Head of caudate nucleus (tissue), 42 donors: ENCODE measurements at regions not wholly inside any gene's neighbourhood (a gene's known extent, or its start where the extent isn't known, plus 50 kb on each side); places are given as distances from the start of the nearest gene placed in this dataset.
A peak's percentile ranks its signal among the peaks of the same experiment; 100 is the strongest.
"Not testable (repeated sequence)": the region's sequence is repeated elsewhere in the genome, so short reads cannot be mapped to it uniquely, and the experiment has no call there.

Source experiments
- DNase-seq, 42 donors: peaks; one replicate each; pipeline versions ENCODE4 v3.0.0 to v3.0.0-alpha.2; 2020 to 2021; ENCODE audit warnings: mixed read lengths in 7 of 42
- intact Hi-C: fragments of 100-400 bp; cut with DNase I; formaldehyde crosslinking; loops from one replicate; pipeline ENCODE4 v1.15.0; 2022

DNA sequence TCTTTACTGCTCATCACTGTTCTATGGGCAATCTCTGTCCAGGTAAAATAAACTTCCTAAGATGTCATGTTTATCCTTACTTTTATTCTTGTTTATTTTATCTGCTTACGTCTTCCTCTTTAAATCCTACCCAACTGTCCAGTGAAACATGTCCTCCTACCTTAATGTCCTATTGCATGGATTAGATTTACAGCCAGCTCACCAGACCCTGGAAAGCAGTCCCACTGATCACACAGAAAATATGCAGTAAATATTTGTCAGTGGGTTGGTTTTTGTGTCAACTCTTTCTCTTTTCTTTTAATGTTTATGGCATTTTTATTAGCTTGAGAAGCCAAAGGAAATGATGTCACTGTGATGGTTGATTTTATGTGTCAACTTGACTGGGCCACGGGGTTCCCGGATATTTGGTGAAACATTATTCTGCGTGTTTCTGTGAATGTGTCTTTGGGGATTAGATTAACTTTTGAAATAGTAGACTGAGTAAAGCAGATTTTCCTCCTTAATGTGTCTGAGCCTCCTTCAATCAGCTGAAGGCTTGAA lies 258.3 kb downstream of the SRGAP2C start:
- DNase-seq: no peak
- intact Hi-C loops: no loop called here

DNA sequence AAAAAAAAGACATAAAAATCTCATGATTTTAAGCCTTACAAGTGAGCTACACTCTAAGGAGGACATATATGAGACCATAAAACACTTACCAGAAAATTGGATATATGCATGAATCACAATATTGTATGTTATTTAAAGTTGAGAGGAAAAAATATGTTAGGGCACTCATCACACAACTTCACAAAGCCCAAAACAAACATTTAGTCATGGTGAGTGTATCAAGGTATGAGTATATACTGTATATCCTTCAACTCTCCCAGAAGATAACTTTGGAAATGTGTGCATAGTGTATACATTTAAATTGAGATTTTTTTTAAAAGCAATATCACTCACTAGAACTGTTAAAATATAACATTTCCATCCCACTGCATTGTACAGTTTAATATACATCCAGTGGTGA lies 259.3 kb downstream of the SRGAP2C start:
- intact Hi-C loops: no loop called here
- no peak for DNase-seq

DNA sequence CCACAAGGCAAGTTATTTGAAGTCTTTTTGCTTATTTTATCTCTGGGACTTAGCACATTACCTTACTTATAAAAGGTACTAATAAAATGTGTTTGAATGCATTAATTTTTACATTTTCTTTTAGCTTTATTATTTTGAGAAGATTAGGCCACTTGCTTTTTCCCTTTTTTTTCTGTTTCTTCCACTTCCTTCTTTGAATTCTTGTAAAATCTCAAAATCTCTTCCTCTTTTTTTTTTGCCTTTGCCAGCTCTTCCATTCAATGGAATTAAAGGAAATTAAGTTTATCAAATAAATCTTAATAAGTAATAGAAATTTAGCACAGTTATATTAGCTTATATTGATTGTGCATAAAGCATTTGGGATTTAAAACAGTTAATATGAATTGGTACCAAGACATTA lies 260.9 kb downstream of the SRGAP2C start:
- intact Hi-C loops: no loop called here
- DNase-seq: no peak

- intact Hi-C loops: not testable (repeated sequence)
Measured at GRCh38 chr1:121447280-121447923, 262.6 kb downstream of the SRGAP2C start.

DNA sequence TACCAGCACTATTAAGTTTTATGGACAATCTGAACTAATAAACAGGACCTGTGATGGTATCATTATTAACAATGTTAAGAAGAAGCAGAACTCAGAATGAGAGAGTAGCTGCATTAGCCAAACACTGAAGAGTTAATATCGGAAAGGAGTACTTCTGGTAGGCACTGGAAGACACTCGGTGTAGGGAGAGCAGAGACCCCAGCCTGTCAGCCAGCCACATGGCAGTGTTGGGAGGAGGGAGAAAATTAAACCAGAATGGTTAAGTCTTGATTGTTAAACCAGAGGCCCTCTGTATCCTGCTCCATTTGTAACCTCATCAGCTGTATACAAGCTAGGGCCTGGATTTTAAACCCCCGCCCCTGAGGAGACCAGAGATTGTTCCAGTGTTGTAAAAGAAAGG lies 263.3 kb downstream of the SRGAP2C start:
- DNase-seq, intact Hi-C loops: not testable (repeated sequence)

More at GRCh38 chr1:121447280-121447923, 262.6 kb downstream of the SRGAP2C start:
- not testable (repeated sequence) for DNase-seq

DNA sequence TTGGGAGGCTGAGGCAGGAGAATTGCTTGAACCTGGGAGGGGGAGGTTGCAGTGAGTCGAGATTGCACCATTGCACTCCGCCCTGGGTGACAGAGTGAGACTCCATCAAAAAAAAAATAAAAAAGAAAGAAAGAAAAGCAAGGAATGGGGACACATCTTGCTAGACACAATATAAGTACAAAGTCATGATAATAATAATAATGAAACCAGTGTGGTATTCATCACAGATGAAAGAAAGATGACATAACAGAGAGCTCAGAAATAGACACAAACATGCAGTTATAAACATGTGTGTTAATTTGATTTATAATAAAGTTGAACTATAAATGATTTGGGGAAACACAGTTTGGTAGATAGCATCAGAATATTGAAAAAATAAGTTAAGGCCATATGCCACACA lies 264.1 kb downstream of the SRGAP2C start:
- DNase-seq: no peak
- intact Hi-C loops: no loop called here

- no peak for DNase-seq
Measured at GRCh38 chr1:121452484-121452883, 267.7 kb downstream of the SRGAP2C start.

GRCh38 chr1:121458291-121459048 lies 273.7 kb downstream of the SRGAP2C start:
- no peak for DNase-seq
- intact Hi-C loops: no loop called here

More at GRCh38 chr1:121452484-121452883, 267.7 kb downstream of the SRGAP2C start:
- intact Hi-C loops: no loop called here

DNA sequence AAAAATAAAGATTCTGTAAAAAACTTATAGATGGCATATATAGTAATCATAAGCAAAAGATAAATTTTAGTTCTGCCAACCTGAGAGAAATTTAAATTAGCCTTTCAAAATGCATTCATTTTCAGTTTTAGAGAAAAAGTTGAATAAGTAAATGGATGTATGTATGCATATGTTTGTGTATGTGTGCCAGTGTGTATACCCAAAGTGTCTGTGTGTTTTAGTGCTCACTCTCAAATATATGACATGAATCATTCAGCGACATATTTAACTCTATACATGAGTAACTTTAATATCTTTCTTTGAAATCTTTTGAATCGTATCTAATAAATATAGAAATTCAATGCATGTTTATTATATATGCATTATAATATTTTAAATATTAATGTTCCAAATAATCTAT lies 274.5 kb downstream of the SRGAP2C start:
- intact Hi-C loops: no loop called here
- no peak for DNase-seq

DNA sequence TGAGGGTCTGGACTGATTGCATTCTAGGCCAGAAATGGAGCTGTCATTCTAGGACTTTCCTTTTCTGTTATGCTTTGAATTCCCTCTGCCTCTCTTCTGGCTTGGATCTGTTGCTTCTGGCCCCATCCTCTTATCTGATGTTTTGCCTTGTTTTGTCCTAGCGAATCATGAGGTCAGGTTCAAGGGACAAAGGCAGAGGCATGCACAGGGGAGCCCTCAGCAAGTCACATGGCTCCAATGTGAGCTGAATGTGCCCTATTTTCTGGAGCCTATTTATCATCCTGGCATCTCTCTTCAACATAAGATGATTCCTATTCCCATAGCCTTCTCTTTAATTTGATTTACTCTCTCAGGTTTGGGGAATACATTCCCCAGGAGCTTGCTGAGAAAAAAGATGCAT lies 284.6 kb downstream of the SRGAP2C start:
- intact Hi-C loops, DNase-seq: not testable (repeated sequence)

DNA sequence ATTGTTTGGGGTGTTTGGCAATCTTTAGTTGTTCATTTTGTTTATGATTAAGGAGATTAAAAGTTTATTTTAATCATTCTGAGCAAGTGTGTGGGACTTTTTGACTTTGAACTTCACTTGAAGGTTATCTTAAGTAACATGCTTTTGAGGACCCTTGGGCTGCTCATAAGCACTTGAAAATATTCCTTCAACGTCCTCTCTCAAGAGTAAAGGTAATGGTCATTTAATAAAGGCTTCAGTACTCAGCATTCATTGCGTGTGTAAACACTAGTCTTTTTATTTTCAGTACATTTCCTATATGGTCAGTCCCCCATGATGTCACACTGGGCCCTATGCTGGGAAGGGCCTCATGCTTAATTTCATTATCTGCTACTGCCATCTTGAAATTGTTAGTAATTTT lies 285.6 kb downstream of the SRGAP2C start:
- DNase-seq, intact Hi-C loops: not testable (repeated sequence)

DNA sequence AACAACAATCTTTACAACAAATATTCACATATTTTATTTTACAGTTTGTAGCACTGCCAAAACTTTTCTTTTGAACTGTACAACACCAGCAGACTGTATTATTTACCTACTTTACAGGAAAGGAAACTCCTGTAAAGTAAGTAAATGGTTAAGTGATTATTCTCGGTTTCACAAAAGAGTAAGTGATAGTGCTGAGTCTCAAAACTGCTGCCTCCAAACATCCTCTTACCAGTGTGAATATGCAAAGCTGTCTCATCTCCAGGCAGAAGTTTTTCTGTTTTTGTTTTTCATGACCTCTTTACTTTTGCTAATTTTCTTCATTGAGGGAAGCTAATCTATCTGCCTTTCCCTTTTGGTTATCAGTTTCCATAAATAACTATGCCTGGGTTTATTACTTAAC lies 286.7 kb downstream of the SRGAP2C start:
- no peak for DNase-seq
- intact Hi-C loops: no loop called here

DNA sequence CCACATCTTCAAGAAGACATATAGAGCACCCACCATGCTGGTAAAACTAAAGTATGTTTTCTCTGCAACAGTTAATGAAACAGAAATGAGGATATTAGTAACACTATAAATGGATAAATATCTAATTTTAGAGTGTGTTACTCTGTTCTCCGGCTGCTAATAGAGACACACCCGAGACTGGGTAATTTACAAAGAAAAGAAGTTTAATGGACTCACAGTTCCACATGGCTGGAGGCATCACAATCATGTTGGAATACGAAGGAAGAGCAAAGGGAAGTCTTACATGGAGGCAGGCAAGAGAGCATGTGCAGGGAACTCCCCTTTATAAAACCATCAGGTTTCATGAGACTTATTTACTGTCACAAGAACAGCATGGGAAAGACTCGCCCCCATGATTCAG lies 287.2 kb downstream of the SRGAP2C start:
- no peak for DNase-seq
- intact Hi-C loops: no loop called here

- DNase-seq: no peak
- intact Hi-C loops: no loop called here
Measured at GRCh38 chr1:121483234-121483633, 298.5 kb downstream of the SRGAP2C start.

- DNase-seq: peak in 23 of 42 donors; percentile 2 to 70 (median 28)
- intact Hi-C loops: no loop called here
Measured at GRCh38 chr1:121483961-121484424, 299.2 kb downstream of the SRGAP2C start.

- intact Hi-C loops, DNase-seq: not testable (repeated sequence)
Measured at GRCh38 chr1:121494796-121495195, 310.0 kb downstream of the SRGAP2C start.

- DNase-seq: peak in 18 of 42 donors; percentile 7 to 64 (median 23)
- intact Hi-C loops: not testable (repeated sequence)
Measured at GRCh38 chr1:121511455-121511854, 326.7 kb downstream of the SRGAP2C start.

- intact Hi-C loops, DNase-seq: not testable (repeated sequence)
Measured at GRCh38 chr1:121511876-121512275, 327.1 kb downstream of the SRGAP2C start.

DNA sequence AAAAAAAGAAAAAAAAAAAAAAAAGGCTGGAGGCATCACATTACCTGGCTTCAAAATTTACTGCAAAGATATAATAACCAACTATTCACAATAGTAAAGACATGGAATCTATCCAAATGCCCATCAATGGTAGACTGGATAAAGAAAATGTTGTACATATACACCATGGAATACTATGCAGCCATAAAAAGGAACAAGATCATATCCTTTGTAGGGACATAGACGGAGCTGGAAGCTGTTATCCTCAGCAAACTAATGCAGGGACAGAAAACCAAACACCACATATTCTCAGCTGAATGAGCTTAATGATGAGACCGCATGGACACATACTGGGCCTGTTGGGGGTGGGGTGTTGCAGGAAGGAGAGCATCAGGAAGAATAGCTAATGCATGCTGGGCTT lies 330.5 kb downstream of the SRGAP2C start:
- DNase-seq: no peak
- intact Hi-C loops: no loop called here

DNA sequence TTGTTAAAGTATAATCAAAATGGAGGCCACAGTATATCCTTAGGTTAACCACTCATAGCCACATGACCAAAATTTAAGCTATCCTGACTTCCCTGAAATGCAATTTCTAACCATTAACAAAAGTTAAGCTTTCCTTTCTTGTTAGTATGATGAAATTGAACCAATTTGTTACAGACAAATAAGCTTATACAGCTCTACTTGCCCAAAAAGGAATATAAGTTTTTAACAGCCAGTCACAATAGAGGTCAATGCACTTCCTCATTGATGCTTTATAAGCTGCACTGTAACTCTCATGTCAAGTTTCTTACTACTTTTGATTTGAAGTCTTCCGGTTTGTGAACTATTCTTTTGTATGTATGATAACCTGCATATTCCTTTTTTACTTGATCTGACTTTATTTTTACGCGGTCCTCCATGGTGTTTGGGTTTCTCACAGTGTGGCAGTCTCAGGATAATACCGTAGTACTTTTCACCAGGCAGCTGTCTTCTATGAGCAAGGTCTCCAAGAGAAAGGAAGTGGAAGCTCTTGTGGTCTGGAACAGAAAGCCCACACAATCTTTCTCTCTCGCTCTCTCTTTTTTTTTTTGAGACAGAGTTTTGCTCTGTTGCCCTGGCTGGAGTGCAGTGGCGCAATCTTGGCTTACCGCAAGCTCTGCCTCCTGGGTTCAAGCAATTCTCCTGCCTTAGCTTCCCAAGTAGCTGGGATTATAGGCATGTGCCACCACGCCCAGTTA lies 331.6 kb downstream of the SRGAP2C start:
- DNase-seq: peak in 19 of 42 donors; percentile 4 to 46 (median 22)
- intact Hi-C loops: no loop called here
